Liver (tissue), 8 donors: ENCODE measurements at regions not wholly inside any gene's neighbourhood (a gene's known extent, or its start where the extent isn't known, plus 50 kb on each side); places are given as distances from the start of the nearest gene placed in this dataset.

Experiments used
- DNase-seq: peaks from one replicate; pipeline ENCODE4 v3.0.0-alpha.2; 2017; ENCODE audit warnings: low spot score
- H3K27ac ChIP-seq, 2 donors: one replicate each; pipeline ENCODE4 v1.7.0; 2013; ENCODE audit warnings: inconsistent platforms in 2 of 2, low read length in 2 of 2, control low read depth in 1 of 2, low read depth in 1 of 2, mild to moderate bottlenecking in 1 of 2
- H3K27me3 ChIP-seq, 4 donors: one replicate each; pipeline versions ENCODE4 v1.6.1 to v1.7.0; 2013; ENCODE audit warnings: low read length in 3 of 4, inconsistent platforms in 1 of 4, mild to moderate bottlenecking in 1 of 4, moderate library complexity in 1 of 4; ENCODE audit not compliant: control insufficient read depth in 4 of 4, insufficient read depth in 4 of 4
- H3K36me3 ChIP-seq, 4 donors: one replicate each; pipeline versions ENCODE4 v1.6.1 to v1.7.0; 2013; ENCODE audit warnings: low read length in 3 of 4, mild to moderate bottlenecking in 3 of 4, low read depth in 1 of 4, moderate library complexity in 1 of 4; ENCODE audit not compliant: control insufficient read depth in 4 of 4, insufficient read depth in 3 of 4
- H3K4me1 ChIP-seq, 4 donors: one replicate each; pipeline versions ENCODE4 v1.6.1 to v1.7.0; 2013; ENCODE audit warnings: low read length in 3 of 4, mild to moderate bottlenecking in 3 of 4, moderate library complexity in 1 of 4; ENCODE audit not compliant: control insufficient read depth in 4 of 4, insufficient read depth in 4 of 4
- H3K4me3 ChIP-seq, 3 donors: one replicate each; pipeline versions ENCODE4 v1.6.1 to v1.7.0; 2013; ENCODE audit warnings: low read length in 3 of 3, control low read depth in 1 of 3, low read depth in 1 of 3, mild to moderate bottlenecking in 1 of 3
- H3K9ac ChIP-seq, 2 donors: one replicate each; pipeline ENCODE4 v1.7.0; 2013; ENCODE audit warnings: low read length in 2 of 2, mild to moderate bottlenecking in 2 of 2, moderate library complexity in 2 of 2, control low read depth in 1 of 2, low read depth in 1 of 2
- H3K9me3 ChIP-seq, 4 donors: one replicate each; pipeline versions ENCODE4 v1.6.1 to v1.7.0; 2013; ENCODE audit warnings: low read length in 3 of 4; ENCODE audit not compliant: control insufficient read depth in 4 of 4
- EGR1 ChIP-seq, 2 donors: IDR thresholded peaks; 2 replicates each; pipeline ENCODE4 v1.6.1; 2016 to 2018; ENCODE audit warnings: antibody characterized with exemption in 2 of 2, low read depth in 2 of 2
- FOXA1 ChIP-seq: IDR thresholded peaks from 2 replicates; pipeline ENCODE4 v1.6.1; 2016; ENCODE audit warnings: antibody characterized with exemption
- FOXA2 ChIP-seq: IDR thresholded peaks from 2 replicates; pipeline ENCODE4 v1.6.1; 2016; ENCODE audit warnings: antibody characterized with exemption
- GABPA ChIP-seq, 2 donors: IDR thresholded peaks in 1 of 2; conservative IDR thresholded peaks in 1 of 2; 2 replicates each; pipeline ENCODE4 v1.6.1; 2016; ENCODE audit warnings: antibody characterized with exemption in 2 of 2, mild to moderate bottlenecking in 1 of 2, moderate library complexity in 1 of 2
- HNF4A ChIP-seq, 2 donors: conservative IDR thresholded peaks; 2 replicates each; pipeline ENCODE4 v1.6.1; 2016; ENCODE audit warnings: antibody characterized with exemption in 2 of 2, mild to moderate bottlenecking in 2 of 2
- HNF4G ChIP-seq: IDR thresholded peaks from 2 replicates; pipeline ENCODE4 v1.6.1; 2016; ENCODE audit warnings: antibody characterized with exemption
- JUND ChIP-seq, 2 donors: IDR thresholded peaks; 2 replicates each; pipeline ENCODE4 v1.6.1; 2016; ENCODE audit warnings: antibody characterized with exemption in 2 of 2
- NR2F2 ChIP-seq: IDR thresholded peaks from 2 replicates; pipeline ENCODE4 v1.6.1; 2016; ENCODE audit warnings: antibody characterized with exemption
- RAD21 ChIP-seq, 2 donors: IDR thresholded peaks; 2 replicates each; pipeline ENCODE4 v1.6.1; 2016; ENCODE audit warnings: antibody characterized with exemption in 2 of 2, mild to moderate bottlenecking in 2 of 2
- REST ChIP-seq: IDR thresholded peaks from 2 replicates; pipeline ENCODE4 v1.6.1; 2016; ENCODE audit warnings: antibody characterized with exemption, mild to moderate bottlenecking
- RXRA ChIP-seq, 2 donors: IDR thresholded peaks; 2 replicates each; pipeline ENCODE4 v1.6.1; 2017 to 2018; ENCODE audit warnings: antibody characterized with exemption in 2 of 2, mild to moderate bottlenecking in 1 of 2
- ZBTB33 ChIP-seq: IDR thresholded peaks from 2 replicates; pipeline ENCODE4 v1.6.1; 2016; ENCODE audit warnings: antibody characterized with exemption
- WGBS: extraction: QIAGEN DNeasy Blood & Tissue Kit; methylation state at CpG from one replicate; pipeline ENCODE4 v1.1.7; 2013; 5-methylcytosine and 5-hydroxymethylcytosine counted together
- TF ChIP-seq, protein P1 (sequence below): fragments of 150-350 bp; IDR thresholded peaks from 2 replicates; pipeline ENCODE4 v1.5.1; 2017; ENCODE audit warnings: improper control_type of control experiment, low read depth, low read length; ENCODE audit not compliant: missing input control
- TF ChIP-seq, protein P2 (sequence below): IDR thresholded peaks from 2 replicates; pipeline ENCODE4 v1.6.1; 2016; ENCODE audit warnings: antibody characterized with exemption
- donor health status: healthy.
- donor health status: healthy.
- donor health status: healthy.
- donor health status: healthy.
- donor health status: healthy.

GRCh38 chr16:65222536-65222935 is 100.7 kb upstream of the CDH11 start:
- Histone ChIP-seq H3K9ac (no peak overlapping the region), H3K27ac (no peak overlapping the region), H3K4me1 (no peaks in the 10 kb centered on the region), H3K27me3 (no peaks in the 10 kb centered on the region), H3K9me3 (no peaks in the 10 kb centered on the region), H3K36me3 (no peaks in the 10 kb centered on the region), H3K4me3 (no peak overlapping the region)
- 75% methylated on average over 6 of the region's 6 CpGs for WGBS
- TF ChIP-seq RAD21 (IDR thresholded peaks at IDR 0.05) (no peak), HNF4G (no peak), FOXA2 (no peak), FOXA1 (no peak), REST (no peak), HNF4A (conservative IDR thresholded peaks at IDR 0.05) (no peak), GABPA (IDR thresholded peaks at IDR 0.05 in 1 of 2, conservative IDR thresholded peaks at IDR 0.05 in 1 of 2) (no peak), ZBTB33 (no peak), NR2F2 (no peak), RXRA (IDR thresholded peaks at IDR 0.05) (no peak), JUND (IDR thresholded peaks at IDR 0.05) (no peak), EGR1 (IDR thresholded peaks at IDR 0.05; ENCODE audit: low read depth in 2 of 2) (no peak)
- TF ChIP-seq, protein P1, sequence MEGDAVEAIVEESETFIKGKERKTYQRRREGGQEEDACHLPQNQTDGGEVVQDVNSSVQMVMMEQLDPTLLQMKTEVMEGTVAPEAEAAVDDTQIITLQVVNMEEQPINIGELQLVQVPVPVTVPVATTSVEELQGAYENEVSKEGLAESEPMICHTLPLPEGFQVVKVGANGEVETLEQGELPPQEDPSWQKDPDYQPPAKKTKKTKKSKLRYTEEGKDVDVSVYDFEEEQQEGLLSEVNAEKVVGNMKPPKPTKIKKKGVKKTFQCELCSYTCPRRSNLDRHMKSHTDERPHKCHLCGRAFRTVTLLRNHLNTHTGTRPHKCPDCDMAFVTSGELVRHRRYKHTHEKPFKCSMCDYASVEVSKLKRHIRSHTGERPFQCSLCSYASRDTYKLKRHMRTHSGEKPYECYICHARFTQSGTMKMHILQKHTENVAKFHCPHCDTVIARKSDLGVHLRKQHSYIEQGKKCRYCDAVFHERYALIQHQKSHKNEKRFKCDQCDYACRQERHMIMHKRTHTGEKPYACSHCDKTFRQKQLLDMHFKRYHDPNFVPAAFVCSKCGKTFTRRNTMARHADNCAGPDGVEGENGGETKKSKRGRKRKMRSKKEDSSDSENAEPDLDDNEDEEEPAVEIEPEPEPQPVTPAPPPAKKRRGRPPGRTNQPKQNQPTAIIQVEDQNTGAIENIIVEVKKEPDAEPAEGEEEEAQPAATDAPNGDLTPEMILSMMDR, result no peak
- TF ChIP-seq, protein P2, sequence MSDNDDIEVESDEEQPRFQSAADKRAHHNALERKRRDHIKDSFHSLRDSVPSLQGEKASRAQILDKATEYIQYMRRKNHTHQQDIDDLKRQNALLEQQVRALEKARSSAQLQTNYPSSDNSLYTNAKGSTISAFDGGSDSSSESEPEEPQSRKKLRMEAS, result no peak
- no peak for DNase-seq

- Histone ChIP-seq H3K36me3 (no peaks in the 10 kb centered on the region), H3K9me3 (no peaks in the 10 kb centered on the region), H3K27me3 (no peaks in the 10 kb centered on the region), H3K9ac (no peak overlapping the region), H3K4me1 (no peaks in the 10 kb centered on the region), H3K27ac (no peak overlapping the region), H3K4me3 (no peak overlapping the region)
- DNase-seq, result no peak
- TF ChIP-seq ZBTB33, result no peak
- 80% methylated on average over 1 of the region's 1 CpG for WGBS
Measured at GRCh38 chr16:65222049-65222448, 100.2 kb upstream of the CDH11 start.
